BJ (cell line): ENCODE measurements at regions not wholly inside any gene's neighbourhood (a gene's known extent, or its start where the extent isn't known, plus 50 kb on each side); places are given as distances from the start of the nearest gene placed in this dataset.

Experiments
- CTCF ChIA-PET: fragments of 350-600 bp; formaldehyde crosslinking; extraction: SDS; loops from one replicate; lab custom pipeline; 2021; ENCODE audit warnings: antibody characterized with exemption, inconsistent platforms; lab: Yijun Ruan, JAX
- POLR2A ChIA-PET: fragments of 300-600 bp; sonication (Branson Sonifier 250); formaldehyde crosslinking; extraction: SDS; loops from one replicate; lab custom pipeline; 2021; ENCODE audit warnings: antibody characterized with exemption; lab: Charles Lee
- DNase-seq: peaks from one replicate; pipeline ENCODE4 v3.0.0-alpha.2; 2011; ENCODE audit warnings: low read depth
- H3K27me3 ChIP-seq: 2 replicates; pipeline ENCODE4 v1.6.0; 2011; ENCODE audit warnings: low read length; ENCODE audit not compliant: control insufficient read depth, insufficient read depth
- H3K36me3 ChIP-seq: 2 replicates; pipeline ENCODE4 v1.5.1; 2011; ENCODE audit warnings: low read length; ENCODE audit not compliant: control insufficient read depth, insufficient read depth
- H3K4me3 ChIP-seq: 2 replicates; pipeline ENCODE4 v1.5.1; 2011; ENCODE audit warnings: low read depth, mild to moderate bottlenecking, control low read depth, low read length
- CTCF ChIP-seq: IDR thresholded peaks from 2 replicates; pipeline ENCODE4 v1.5.1; 2011; ENCODE audit warnings: low read depth, mild to moderate bottlenecking, control low read depth, inconsistent platforms, low read length, moderate library complexity; ENCODE audit not compliant: insufficient read depth

- Histone ChIP-seq H3K36me3 (no peaks in the 10 kb centered on the region), H3K27me3 (no peaks in the 10 kb centered on the region), H3K4me3 (no peak overlapping the region)
- no peak for DNase-seq
- TF ChIP-seq CTCF: no peak
- ChIA-PET POLR2A (no interaction called here), CTCF (no interaction called here)
Observed at GRCh38 chr18:27449104-27449503, 264.0 kb upstream of the CHST9 start.

DNA sequence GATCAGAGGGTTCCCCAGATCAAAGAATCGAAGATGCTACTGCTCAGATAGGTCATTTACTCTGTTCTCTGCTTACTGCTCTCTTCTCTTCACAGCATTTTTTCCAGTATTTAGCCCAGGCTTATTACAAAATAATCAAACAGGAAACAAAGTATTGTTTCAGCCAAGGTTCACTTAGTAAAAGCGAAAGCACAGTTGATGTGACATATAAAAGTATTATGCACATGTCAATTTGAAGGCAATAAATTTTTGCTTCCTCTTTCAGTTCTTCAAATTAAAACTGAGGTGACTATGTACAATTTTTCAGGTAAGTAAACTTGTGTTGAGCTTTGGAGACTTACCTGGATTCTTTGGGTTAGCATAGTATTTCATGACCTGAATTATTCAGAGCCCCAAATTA, 262.8 kb upstream of the CHST9 start:
- Histone ChIP-seq H3K27me3 (no peaks in the 10 kb centered on the region), H3K36me3 (no peaks in the 10 kb centered on the region), H3K4me3 (no peak overlapping the region)
- DNase-seq: no peak
- POLR2A ChIA-PET: no interaction called here
- CTCF ChIA-PET: no interaction called here
- TF ChIP-seq CTCF: no peak

DNA sequence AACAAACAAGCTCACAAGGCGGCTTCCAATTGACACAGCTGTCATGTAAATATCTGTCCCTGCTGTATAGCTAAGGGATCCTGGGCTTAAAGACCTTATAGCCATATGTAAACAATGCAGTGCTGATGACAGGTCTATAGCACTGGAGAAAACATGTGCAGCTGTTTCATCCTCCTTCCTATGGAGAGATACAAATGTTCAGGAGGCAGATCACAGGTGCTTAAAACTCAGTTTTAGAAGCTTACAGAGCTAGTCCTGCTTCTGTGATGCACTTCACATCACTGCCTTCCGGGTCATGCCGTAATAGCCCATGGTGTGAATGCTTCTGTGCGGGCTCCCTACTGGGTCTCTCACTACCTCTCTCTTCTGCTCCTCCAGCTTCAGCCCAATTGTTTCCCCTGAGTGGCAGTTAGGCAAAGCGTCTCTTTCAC, 262.4 kb upstream of the CHST9 start:
- no peak for TF ChIP-seq CTCF
- no peaks in the 10 kb centered on the region for H3K27me3 ChIP-seq
- no peak overlapping the region for H3K4me3 ChIP-seq
- ChIA-PET CTCF (interaction anchor here (0.8 kb wide), 1 partner anchor 9 kb away, joined by 3 read pairs; no protein-coding TSS in a partner anchor), POLR2A (no interaction called here)
- no peaks in the 10 kb centered on the region for H3K36me3 ChIP-seq
- DNase-seq: no peak

GRCh38 chr18:27430595-27430994, 245.5 kb upstream of the CHST9 start:
- ChIA-PET CTCF (no interaction called here), POLR2A (no interaction called here)
- no peaks in the 10 kb centered on the region for H3K27me3 ChIP-seq
- no peak for TF ChIP-seq CTCF
- H3K4me3 ChIP-seq: no peak overlapping the region
- H3K36me3 ChIP-seq: no peaks in the 10 kb centered on the region
- DNase-seq: no peak

- no peak overlapping the region for H3K4me3 ChIP-seq
- no peak for TF ChIP-seq CTCF
- ChIA-PET CTCF (interaction anchor here (1.5 kb wide), 1 partner anchor 10 kb away, joined by 6 read pairs; no protein-coding TSS in a partner anchor), POLR2A (no interaction called here)
- no peaks in the 10 kb centered on the region for H3K36me3 ChIP-seq
- DNase-seq: no peak
- H3K27me3 ChIP-seq: no peaks in the 10 kb centered on the region
Observed at GRCh38 chr18:27428716-27429475, 243.8 kb upstream of the CHST9 start.
